Endothelial cell (in vitro differentiated cells): ENCODE measurements at regions not wholly inside any gene's neighbourhood (a gene's known extent, or its start where the extent isn't known, plus 50 kb on each side); places are given as distances from the start of the nearest gene placed in this dataset.

Experiments
- DNase-seq: peaks from one replicate; pipeline ENCODE4 v3.0.0; 2021; ENCODE audit warnings: low spot score
- H3K27ac Mint-ChIP-seq: one replicate; pipeline ENCODE4 v1.8.0; 2021; ENCODE audit warnings: mixed read lengths, inconsistent platforms; ENCODE audit not compliant: unreplicated experiment
- H3K27me3 Mint-ChIP-seq: one replicate; pipeline ENCODE4 v1.8.0; 2021; ENCODE audit warnings: mild to moderate bottlenecking, moderate library complexity, mixed read lengths, inconsistent platforms; ENCODE audit not compliant: unreplicated experiment
- H3K36me3 Mint-ChIP-seq: one replicate; pipeline ENCODE4 v1.8.0; 2021; ENCODE audit warnings: mild to moderate bottlenecking, low read depth, mixed read lengths, inconsistent platforms; ENCODE audit not compliant: unreplicated experiment
- H3K4me1 Mint-ChIP-seq: one replicate; pipeline ENCODE4 v1.8.0; 2021; ENCODE audit warnings: mild to moderate bottlenecking, mixed read lengths, inconsistent platforms; ENCODE audit not compliant: unreplicated experiment
- H3K4me3 Mint-ChIP-seq: one replicate; pipeline ENCODE4 v1.8.0; 2021; ENCODE audit warnings: mild to moderate bottlenecking, mixed read lengths, inconsistent platforms; ENCODE audit not compliant: unreplicated experiment
- H3K9me3 Mint-ChIP-seq: one replicate; pipeline ENCODE4 v1.8.0; 2021; ENCODE audit warnings: mixed read lengths, inconsistent platforms; ENCODE audit not compliant: unreplicated experiment
- TF ChIP-seq, protein P1 (sequence below): fragments of 200-600 bp; sonication (generic); IDR thresholded peaks from one replicate; pipeline ENCODE4 v1.5.0; 2021; ENCODE audit warnings: antibody characterized with exemption; ENCODE audit not compliant: unreplicated experiment

- no peak for DNase-seq
- Mint-ChIP-seq H3K36me3 (no peaks in the 10 kb centered on the region), H3K27me3 (peaks cover 1% of the 10 kb centered on the region), H3K4me1 (no peaks in the 10 kb centered on the region), H3K4me3 (no peak overlapping the region), H3K27ac (no peak overlapping the region), H3K9me3 (no peaks in the 10 kb centered on the region)
- TF ChIP-seq, protein P1, sequence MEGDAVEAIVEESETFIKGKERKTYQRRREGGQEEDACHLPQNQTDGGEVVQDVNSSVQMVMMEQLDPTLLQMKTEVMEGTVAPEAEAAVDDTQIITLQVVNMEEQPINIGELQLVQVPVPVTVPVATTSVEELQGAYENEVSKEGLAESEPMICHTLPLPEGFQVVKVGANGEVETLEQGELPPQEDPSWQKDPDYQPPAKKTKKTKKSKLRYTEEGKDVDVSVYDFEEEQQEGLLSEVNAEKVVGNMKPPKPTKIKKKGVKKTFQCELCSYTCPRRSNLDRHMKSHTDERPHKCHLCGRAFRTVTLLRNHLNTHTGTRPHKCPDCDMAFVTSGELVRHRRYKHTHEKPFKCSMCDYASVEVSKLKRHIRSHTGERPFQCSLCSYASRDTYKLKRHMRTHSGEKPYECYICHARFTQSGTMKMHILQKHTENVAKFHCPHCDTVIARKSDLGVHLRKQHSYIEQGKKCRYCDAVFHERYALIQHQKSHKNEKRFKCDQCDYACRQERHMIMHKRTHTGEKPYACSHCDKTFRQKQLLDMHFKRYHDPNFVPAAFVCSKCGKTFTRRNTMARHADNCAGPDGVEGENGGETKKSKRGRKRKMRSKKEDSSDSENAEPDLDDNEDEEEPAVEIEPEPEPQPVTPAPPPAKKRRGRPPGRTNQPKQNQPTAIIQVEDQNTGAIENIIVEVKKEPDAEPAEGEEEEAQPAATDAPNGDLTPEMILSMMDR = no peak
Measured at GRCh38 chr13:50224534-50224933, 209.3 kb downstream of the KCNRG start.

DNA sequence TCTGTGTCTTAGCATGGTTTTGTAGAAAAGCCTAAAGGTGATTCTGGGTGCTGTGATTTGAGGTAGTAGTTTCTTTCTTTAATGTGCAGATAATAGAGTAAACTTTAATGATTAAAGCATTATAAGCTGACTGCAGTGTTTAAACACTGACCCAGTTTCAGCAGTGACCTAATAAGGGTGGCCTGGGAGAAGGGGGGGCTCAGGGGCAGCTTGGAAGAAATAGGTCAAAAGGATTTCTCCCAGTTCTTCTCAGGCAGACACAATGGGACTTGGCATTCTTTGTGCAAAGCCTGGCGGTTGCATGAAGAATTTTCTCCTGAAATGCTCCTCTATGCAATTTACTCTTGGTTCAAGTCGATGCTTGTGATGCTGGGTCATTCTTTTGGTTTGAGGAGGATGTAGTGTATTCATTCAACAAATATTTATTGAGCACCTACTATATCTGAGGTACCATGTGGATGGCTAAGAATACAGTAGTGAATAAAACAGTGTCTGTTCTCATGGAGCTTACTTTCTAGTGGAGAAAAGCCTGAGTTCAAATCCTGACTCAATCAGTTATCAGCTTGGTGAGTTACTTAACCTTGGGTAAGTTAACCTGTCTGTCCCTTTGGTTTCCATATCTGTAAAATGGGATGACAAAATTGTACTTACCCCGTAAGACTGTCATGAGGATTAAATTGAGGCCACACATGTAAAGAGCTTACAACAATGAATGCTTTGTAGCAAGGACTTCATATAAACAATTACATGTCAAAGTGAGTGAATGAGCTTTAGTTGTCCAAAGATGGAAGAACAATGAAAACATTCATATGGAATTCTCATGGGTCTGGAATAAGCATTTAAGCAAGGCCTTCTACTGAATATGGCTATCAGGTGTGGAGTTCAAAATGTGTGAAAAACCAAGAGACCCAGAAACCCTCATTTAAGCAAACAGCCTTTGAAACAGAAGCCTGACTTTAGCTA lies 210.2 kb downstream of the KCNRG start:
- Mint-ChIP-seq H3K4me1 (no peaks in the 10 kb centered on the region), H3K27ac (no peak overlapping the region), H3K9me3 (no peaks in the 10 kb centered on the region), H3K36me3 (no peaks in the 10 kb centered on the region), H3K27me3 (peaks cover 1% of the 10 kb centered on the region), H3K4me3 (no peak overlapping the region)
- no peak for DNase-seq
- TF ChIP-seq, protein P1 = no peak

- Mint-ChIP-seq H3K27ac (no peak overlapping the region), H3K9me3 (no peaks in the 10 kb centered on the region), H3K4me1 (no peaks in the 10 kb centered on the region), H3K27me3 (no peaks in the 10 kb centered on the region), H3K4me3 (no peak overlapping the region), H3K36me3 (no peaks in the 10 kb centered on the region)
- no peak for DNase-seq
- TF ChIP-seq, protein P1 = no peak
Measured at GRCh38 chr13:50226515-50227155, 211.4 kb downstream of the KCNRG start.

DNA sequence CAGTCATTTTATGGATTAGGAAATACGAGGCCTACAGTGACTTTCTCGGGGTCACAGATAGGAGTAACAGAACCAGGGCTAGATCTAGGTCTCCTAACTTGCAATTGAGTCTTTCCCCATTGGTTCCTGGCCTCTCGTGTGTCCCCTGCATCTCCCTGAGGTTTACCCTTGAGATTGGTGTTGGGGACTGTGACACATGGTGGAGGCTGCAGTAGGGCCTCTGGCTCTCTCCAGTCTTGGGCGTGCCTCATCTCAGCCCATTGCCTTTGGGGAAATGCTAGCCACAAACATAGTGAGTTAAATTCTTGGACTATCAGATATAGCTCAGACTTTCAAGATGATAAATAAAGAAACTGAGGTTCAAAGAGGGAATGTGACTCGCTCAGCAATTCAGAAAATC lies 212.1 kb downstream of the KCNRG start:
- Mint-ChIP-seq H3K27me3 (no peaks in the 10 kb centered on the region), H3K9me3 (no peaks in the 10 kb centered on the region), H3K27ac (no peak overlapping the region), H3K4me1 (no peaks in the 10 kb centered on the region), H3K36me3 (no peaks in the 10 kb centered on the region), H3K4me3 (no peak overlapping the region)
- DNase-seq = no peak
- TF ChIP-seq, protein P1 = no peak

DNA sequence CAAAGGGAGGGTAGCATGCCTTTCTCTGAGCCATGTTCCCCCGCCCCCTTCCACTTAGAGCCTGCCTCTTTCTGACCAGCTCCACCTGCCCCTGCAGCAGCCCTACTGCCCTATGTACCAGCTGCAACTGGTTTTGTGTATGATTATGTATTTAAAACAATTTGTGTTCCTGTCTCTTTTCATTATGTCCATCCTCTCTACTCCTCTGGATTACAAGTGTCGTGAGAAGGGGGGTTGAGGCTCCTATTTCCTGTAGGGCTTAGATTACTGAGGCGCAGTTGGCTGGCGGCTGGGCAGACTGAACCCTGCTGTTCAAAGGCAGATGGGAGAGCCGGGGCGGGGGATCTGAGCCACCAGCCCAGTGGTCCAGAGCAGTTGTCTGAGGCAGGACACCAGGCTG lies 213.3 kb downstream of the KCNRG start:
- TF ChIP-seq, protein P1 = no peak
- Mint-ChIP-seq H3K36me3 (peaks cover 5% of the 10 kb centered on the region), H3K4me1 (no peaks in the 10 kb centered on the region), H3K9me3 (no peaks in the 10 kb centered on the region), H3K4me3 (no peak overlapping the region), H3K27ac (no peak overlapping the region), H3K27me3 (no peaks in the 10 kb centered on the region)
- no peak for DNase-seq
